ENCODE measurements at regions not wholly inside any gene's neighbourhood (a gene's known extent, or its start where the extent isn't known, plus 50 kb on each side); places are given as distances from the start of the nearest gene placed in this dataset.

DNA sequence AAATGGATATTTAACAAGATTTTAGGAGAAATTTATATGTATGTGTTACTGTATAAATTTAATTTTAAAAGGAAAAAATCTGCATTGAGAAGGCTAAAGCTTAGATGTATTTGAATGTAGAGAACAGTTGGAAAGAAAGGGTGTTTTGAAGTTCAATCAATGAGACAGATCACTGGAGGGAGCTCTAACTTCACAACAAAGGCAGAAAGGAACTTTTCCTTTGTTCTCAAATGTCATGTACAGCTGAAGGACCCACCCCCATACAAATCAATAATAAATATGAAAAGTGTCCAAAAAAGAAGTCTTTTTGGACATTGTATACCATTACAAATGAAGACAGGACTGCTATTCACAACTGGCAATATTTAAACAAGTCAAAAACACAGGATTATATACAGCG lies 403.4 kb downstream of the DNAJB9 start:
- H3K27me3 ChIP-seq (ENCODE audit: control insufficient read depth, low read length), result no peaks in the 10 kb centered on the region
- no peaks in the 10 kb centered on the region for H3K36me3 ChIP-seq (ENCODE audit: control insufficient read depth, low read length)
- H4K20me1 ChIP-seq (ENCODE audit: control insufficient read depth, insufficient read depth, low read depth, low read length), result no peaks in the 10 kb centered on the region
- no peaks in the 10 kb centered on the region for H3K9me3 ChIP-seq (ENCODE audit: control insufficient read depth, insufficient read depth, low read length)
- H3K79me2 ChIP-seq (ENCODE audit: control insufficient read depth, low read length), result no peaks in the 10 kb centered on the region
- H3F3A ChIP-seq (ENCODE audit: control insufficient read depth, insufficient read depth), result no peaks in the 10 kb centered on the region
- H3K9me2 ChIP-seq (replicated peaks; ENCODE audit: control insufficient read depth, low read length), result no peaks in the 10 kb centered on the region
- H3K4me2 ChIP-seq (ENCODE audit: low read length), result no peak overlapping the region
- H3K27ac ChIP-seq (ENCODE audit: low read depth, low read length), result no peak overlapping the region
- TF ChIP-seq, protein P1, sequence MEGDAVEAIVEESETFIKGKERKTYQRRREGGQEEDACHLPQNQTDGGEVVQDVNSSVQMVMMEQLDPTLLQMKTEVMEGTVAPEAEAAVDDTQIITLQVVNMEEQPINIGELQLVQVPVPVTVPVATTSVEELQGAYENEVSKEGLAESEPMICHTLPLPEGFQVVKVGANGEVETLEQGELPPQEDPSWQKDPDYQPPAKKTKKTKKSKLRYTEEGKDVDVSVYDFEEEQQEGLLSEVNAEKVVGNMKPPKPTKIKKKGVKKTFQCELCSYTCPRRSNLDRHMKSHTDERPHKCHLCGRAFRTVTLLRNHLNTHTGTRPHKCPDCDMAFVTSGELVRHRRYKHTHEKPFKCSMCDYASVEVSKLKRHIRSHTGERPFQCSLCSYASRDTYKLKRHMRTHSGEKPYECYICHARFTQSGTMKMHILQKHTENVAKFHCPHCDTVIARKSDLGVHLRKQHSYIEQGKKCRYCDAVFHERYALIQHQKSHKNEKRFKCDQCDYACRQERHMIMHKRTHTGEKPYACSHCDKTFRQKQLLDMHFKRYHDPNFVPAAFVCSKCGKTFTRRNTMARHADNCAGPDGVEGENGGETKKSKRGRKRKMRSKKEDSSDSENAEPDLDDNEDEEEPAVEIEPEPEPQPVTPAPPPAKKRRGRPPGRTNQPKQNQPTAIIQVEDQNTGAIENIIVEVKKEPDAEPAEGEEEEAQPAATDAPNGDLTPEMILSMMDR (IDR thresholded peaks at IDR 0.05; ENCODE audit: low read depth, low read length, poor library complexity, severe bottlenecking), result peak; percentile 18
- TF ChIP-seq EZH2phosphoT487 (IDR thresholded peaks at IDR 0.05; ENCODE audit: borderline replicate concordance, low read length), result no peak
- no peak overlapping the region for H3K4me3 ChIP-seq (ENCODE audit: low read length)
- H3K4me1 ChIP-seq (ENCODE audit: control insufficient read depth, low read length), result no peaks in the 10 kb centered on the region

DNA sequence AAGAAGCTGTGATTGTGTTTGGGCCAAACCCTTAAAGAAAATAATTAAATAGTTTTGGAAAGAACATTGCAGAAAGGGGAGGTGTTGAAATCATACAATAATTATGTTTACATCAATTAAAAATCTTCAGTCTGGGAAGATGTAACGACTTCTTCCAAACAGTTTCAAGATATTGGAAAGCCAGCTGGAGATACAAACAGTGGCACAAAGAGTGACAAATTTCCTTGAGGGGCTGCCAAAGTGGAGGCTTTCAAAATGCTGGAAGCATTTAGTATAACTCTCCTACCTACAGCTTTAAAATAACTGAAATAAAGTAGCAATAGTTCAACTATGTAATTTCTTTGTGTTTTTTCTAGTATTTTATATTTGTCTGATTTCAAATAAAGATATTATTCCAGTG lies 405.0 kb downstream of the DNAJB9 start:
- no peaks in the 10 kb centered on the region for H4K20me1 ChIP-seq (ENCODE audit: control insufficient read depth, insufficient read depth, low read depth, low read length)
- H3K9me3 ChIP-seq (ENCODE audit: control insufficient read depth, insufficient read depth, low read length), result no peaks in the 10 kb centered on the region
- no peaks in the 10 kb centered on the region for H3K36me3 ChIP-seq (ENCODE audit: control insufficient read depth, low read length)
- no peak overlapping the region for H3K4me3 ChIP-seq (ENCODE audit: low read length)
- no peaks in the 10 kb centered on the region for H3F3A ChIP-seq (ENCODE audit: control insufficient read depth, insufficient read depth)
- no peak for TF ChIP-seq EZH2phosphoT487 (IDR thresholded peaks at IDR 0.05; ENCODE audit: borderline replicate concordance, low read length)
- H3K79me2 ChIP-seq (ENCODE audit: control insufficient read depth, low read length), result no peaks in the 10 kb centered on the region
- no peaks in the 10 kb centered on the region for H3K4me1 ChIP-seq (ENCODE audit: control insufficient read depth, low read length)
- no peak overlapping the region for H3K4me2 ChIP-seq (ENCODE audit: low read length)
- H3K9me2 ChIP-seq (replicated peaks; ENCODE audit: control insufficient read depth, low read length), result no peaks in the 10 kb centered on the region
- H3K27me3 ChIP-seq (ENCODE audit: control insufficient read depth, low read length), result no peaks in the 10 kb centered on the region
- H3K27ac ChIP-seq (ENCODE audit: low read depth, low read length), result no peak overlapping the region

DNA sequence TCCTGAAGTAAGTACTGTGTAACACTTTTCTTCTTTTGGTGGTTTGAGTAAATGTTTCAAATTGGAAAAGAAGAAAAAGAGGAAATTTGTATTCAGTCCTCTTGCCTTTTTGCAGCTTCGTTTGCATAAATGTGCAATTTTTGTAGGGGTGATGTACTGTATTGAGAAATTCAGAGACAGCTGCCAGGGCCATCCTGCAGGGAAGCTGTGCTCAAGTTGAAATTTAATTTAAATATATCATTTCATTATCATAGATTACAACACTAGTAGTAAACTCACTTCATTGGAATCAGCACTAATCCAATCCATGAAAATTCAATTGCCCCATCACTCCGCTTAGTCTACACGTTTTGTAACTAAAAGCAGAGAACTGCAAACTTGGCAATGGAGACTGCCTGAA lies 415.4 kb downstream of the DNAJB9 start:
- no peaks in the 10 kb centered on the region for H4K20me1 ChIP-seq (ENCODE audit: control insufficient read depth, insufficient read depth, low read depth, low read length)
- H3K27me3 ChIP-seq (ENCODE audit: control insufficient read depth, low read length), result no peaks in the 10 kb centered on the region
- H3K36me3 ChIP-seq (ENCODE audit: control insufficient read depth, low read length), result no peaks in the 10 kb centered on the region
- no peak for TF ChIP-seq EZH2phosphoT487 (IDR thresholded peaks at IDR 0.05; ENCODE audit: borderline replicate concordance, low read length)
- TF ChIP-seq, protein P1 (IDR thresholded peaks at IDR 0.05; ENCODE audit: low read depth, low read length, poor library complexity, severe bottlenecking), result no peak
- no peaks in the 10 kb centered on the region for H3K79me2 ChIP-seq (ENCODE audit: control insufficient read depth, low read length)
- no peaks in the 10 kb centered on the region for H3F3A ChIP-seq (ENCODE audit: control insufficient read depth, insufficient read depth)
- no peaks in the 10 kb centered on the region for H3K4me1 ChIP-seq (ENCODE audit: control insufficient read depth, low read length)
- H3K4me3 ChIP-seq (ENCODE audit: low read length), result no peak overlapping the region
- H3K4me2 ChIP-seq (ENCODE audit: low read length), result no peak overlapping the region
- 0 out of 2 replicates have a peak, but pooled peaks cover 3% of the 10 kb centered on the region for H3K9me2 ChIP-seq (replicated peaks; ENCODE audit: control insufficient read depth, low read length)
- H3K9me3 ChIP-seq (ENCODE audit: control insufficient read depth, insufficient read depth, low read length), result no peaks in the 10 kb centered on the region
- H3K27ac ChIP-seq (ENCODE audit: low read depth, low read length), result no peak overlapping the region

DNA sequence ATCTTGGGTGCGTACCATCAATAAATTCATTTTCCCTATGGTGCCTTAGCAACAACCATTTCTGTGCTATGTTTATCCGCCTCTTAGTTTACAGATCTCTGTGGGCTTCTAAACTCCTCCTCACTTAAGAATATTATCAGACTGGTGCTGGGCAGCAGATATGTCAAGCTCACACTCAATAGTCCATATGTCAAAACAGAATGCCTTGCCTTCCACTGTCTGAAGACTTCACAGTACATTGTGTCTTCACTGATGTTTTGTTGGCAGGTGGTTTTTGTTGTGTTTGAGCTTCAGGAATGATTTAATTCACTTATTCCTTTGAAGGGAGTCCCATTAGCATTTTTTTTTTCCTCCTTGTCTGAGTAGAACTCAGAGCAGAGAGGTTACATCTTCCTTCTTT lies 419.6 kb downstream of the DNAJB9 start:
- 0 out of 2 replicates have a peak, but pooled peaks cover 3% of the 10 kb centered on the region for H3K9me2 ChIP-seq (replicated peaks; ENCODE audit: control insufficient read depth, low read length)
- H3K4me1 ChIP-seq (ENCODE audit: control insufficient read depth, low read length), result no peaks in the 10 kb centered on the region
- no peak overlapping the region for H3K27ac ChIP-seq (ENCODE audit: low read depth, low read length)
- H3F3A ChIP-seq (ENCODE audit: control insufficient read depth, insufficient read depth), result no peaks in the 10 kb centered on the region
- no peaks in the 10 kb centered on the region for H3K79me2 ChIP-seq (ENCODE audit: control insufficient read depth, low read length)
- H3K27me3 ChIP-seq (ENCODE audit: control insufficient read depth, low read length), result no peaks in the 10 kb centered on the region
- no peaks in the 10 kb centered on the region for H3K9me3 ChIP-seq (ENCODE audit: control insufficient read depth, insufficient read depth, low read length)
- no peak overlapping the region for H3K4me3 ChIP-seq (ENCODE audit: low read length)
- H3K4me2 ChIP-seq (ENCODE audit: low read length), result no peak overlapping the region
- no peaks in the 10 kb centered on the region for H4K20me1 ChIP-seq (ENCODE audit: control insufficient read depth, insufficient read depth, low read depth, low read length)
- H3K36me3 ChIP-seq (ENCODE audit: control insufficient read depth, low read length), result no peaks in the 10 kb centered on the region
- TF ChIP-seq, protein P1 (IDR thresholded peaks at IDR 0.05; ENCODE audit: low read depth, low read length, poor library complexity, severe bottlenecking), result no peak
- TF ChIP-seq EZH2phosphoT487 (IDR thresholded peaks at IDR 0.05; ENCODE audit: borderline replicate concordance, low read length), result no peak
